ENCODE measurements at regions not wholly inside any gene's neighbourhood (a gene's known extent, or its start where the extent isn't known, plus 50 kb on each side); places are given as distances from the start of the nearest gene placed in this dataset.

- Histone ChIP-seq H3K27ac (ENCODE audit: low read depth in 1 of 2, low read length in 2 of 2) (no peak overlapping the region), H3K4me2 (replicated peaks; ENCODE audit: extremely low read depth, low read length, poor library complexity, severe bottlenecking) (no peak overlapping the region), H4K20me1 (ENCODE audit: insufficient read depth, low read length) (no peaks in the 10 kb centered on the region), H2AFZ (ENCODE audit: insufficient read depth, low read depth, low read length, poor library complexity, severe bottlenecking) (no peak overlapping the region), H3K27me3 (ENCODE audit: control insufficient read depth in 2 of 2, insufficient read depth in 2 of 2, low read length in 2 of 2) (no peaks in the 10 kb centered on the region), H3K9me3 (replicated peaks in 1 of 2; ENCODE audit: control insufficient read depth in 1 of 2, insufficient read depth in 1 of 2, low read length in 2 of 2) (no peaks in the 10 kb centered on the region), H3K36me3 (replicated peaks in 1 of 2; ENCODE audit: control insufficient read depth in 1 of 2, insufficient read depth in 2 of 2, low read length in 2 of 2) (no peaks in the 10 kb centered on the region), H3K4me3 (replicated peaks in 1 of 3; ENCODE audit: low read depth in 2 of 3, low read length in 3 of 3) (no peak overlapping the region), H3K79me2 (ENCODE audit: insufficient read depth, low read length) (no peaks in the 10 kb centered on the region), H3K9ac (ENCODE audit: insufficient read depth, low read length, poor library complexity, severe bottlenecking) (no peak overlapping the region), H3K4me1 (ENCODE audit: control insufficient read depth in 1 of 2, insufficient read depth in 2 of 2, low read length in 2 of 2) (no peaks in the 10 kb centered on the region)
- H3K27ac Mint-ChIP-seq, result no peak overlapping the region
- H3K27me3 Mint-ChIP-seq (ENCODE audit: low read depth in 3 of 3), result peaks cover 0 to 3% (median 2%) of the 10 kb centered on the region in 3 donors
- TF ChIP-seq CTCF (IDR thresholded peaks at IDR 0.05), result no peak
- H3K36me3 Mint-ChIP-seq, result no peaks in the 10 kb centered on the region
- no peaks in the 10 kb centered on the region for H3K4me1 Mint-ChIP-seq
- intact Hi-C loops (cut with micrococcal nuclease), result no loop called here
- DNase-seq, result no peak
- peaks cover 0 to 4% (median 0%) of the 10 kb centered on the region in 7 donors for H3K9me3 Mint-ChIP-seq
- H3K4me3 Mint-ChIP-seq, result no peak overlapping the region
These were observed 739.0 kb upstream of the TBX3 start for GRCh38 chr12:115422845-115423545.

- Mint-ChIP-seq H3K27ac (no peak overlapping the region), H3K27me3 (ENCODE audit: low read depth in 3 of 3) (peaks cover 0 to 3% (median 2%) of the 10 kb centered on the region in 3 donors), H3K9me3 (peaks cover 0 to 4% (median 0%) of the 10 kb centered on the region in 7 donors), H3K36me3 (no peaks in the 10 kb centered on the region), H3K4me3 (no peak overlapping the region), H3K4me1 (no peaks in the 10 kb centered on the region)
- Histone ChIP-seq H3K79me2 (ENCODE audit: insufficient read depth, low read length) (no peaks in the 10 kb centered on the region), H3K4me2 (replicated peaks; ENCODE audit: extremely low read depth, low read length, poor library complexity, severe bottlenecking) (no peak overlapping the region), H3K4me1 (ENCODE audit: control insufficient read depth in 1 of 2, insufficient read depth in 2 of 2, low read length in 2 of 2) (no peaks in the 10 kb centered on the region), H3K27me3 (ENCODE audit: control insufficient read depth in 2 of 2, insufficient read depth in 2 of 2, low read length in 2 of 2) (no peaks in the 10 kb centered on the region), H2AFZ (ENCODE audit: insufficient read depth, low read depth, low read length, poor library complexity, severe bottlenecking) (no peak overlapping the region), H3K27ac (ENCODE audit: low read depth in 1 of 2, low read length in 2 of 2) (no peak overlapping the region), H3K9ac (ENCODE audit: insufficient read depth, low read length, poor library complexity, severe bottlenecking) (no peak overlapping the region), H3K9me3 (replicated peaks in 1 of 2; ENCODE audit: control insufficient read depth in 1 of 2, insufficient read depth in 1 of 2, low read length in 2 of 2) (no peaks in the 10 kb centered on the region), H3K4me3 (replicated peaks in 1 of 3; ENCODE audit: low read depth in 2 of 3, low read length in 3 of 3) (no peak overlapping the region), H4K20me1 (ENCODE audit: insufficient read depth, low read length) (no peaks in the 10 kb centered on the region), H3K36me3 (replicated peaks in 1 of 2; ENCODE audit: control insufficient read depth in 1 of 2, insufficient read depth in 2 of 2, low read length in 2 of 2) (no peaks in the 10 kb centered on the region)
- TF ChIP-seq CTCF (IDR thresholded peaks at IDR 0.05), result no peak
- WGBS (ENCODE audit: insufficient coverage), result 79% methylated on average over 7 of the region's 9 CpGs
- intact Hi-C loops (cut with micrococcal nuclease), result no loop called here
- no peak for DNase-seq
These were observed 738.1 kb upstream of the TBX3 start for GRCh38 chr12:115421796-115422709.
